ENCODE measurements at regions not wholly inside any gene's neighbourhood (a gene's known extent, or its start where the extent isn't known, plus 50 kb on each side); places are given as distances from the start of the nearest gene placed in this dataset.
A peak's percentile ranks its signal among the peaks of the same experiment; 100 is the strongest.
"Not testable (repeated sequence)": the region's sequence is repeated elsewhere in the genome, so short reads cannot be mapped to it uniquely, and the experiment has no call there.

DNA sequence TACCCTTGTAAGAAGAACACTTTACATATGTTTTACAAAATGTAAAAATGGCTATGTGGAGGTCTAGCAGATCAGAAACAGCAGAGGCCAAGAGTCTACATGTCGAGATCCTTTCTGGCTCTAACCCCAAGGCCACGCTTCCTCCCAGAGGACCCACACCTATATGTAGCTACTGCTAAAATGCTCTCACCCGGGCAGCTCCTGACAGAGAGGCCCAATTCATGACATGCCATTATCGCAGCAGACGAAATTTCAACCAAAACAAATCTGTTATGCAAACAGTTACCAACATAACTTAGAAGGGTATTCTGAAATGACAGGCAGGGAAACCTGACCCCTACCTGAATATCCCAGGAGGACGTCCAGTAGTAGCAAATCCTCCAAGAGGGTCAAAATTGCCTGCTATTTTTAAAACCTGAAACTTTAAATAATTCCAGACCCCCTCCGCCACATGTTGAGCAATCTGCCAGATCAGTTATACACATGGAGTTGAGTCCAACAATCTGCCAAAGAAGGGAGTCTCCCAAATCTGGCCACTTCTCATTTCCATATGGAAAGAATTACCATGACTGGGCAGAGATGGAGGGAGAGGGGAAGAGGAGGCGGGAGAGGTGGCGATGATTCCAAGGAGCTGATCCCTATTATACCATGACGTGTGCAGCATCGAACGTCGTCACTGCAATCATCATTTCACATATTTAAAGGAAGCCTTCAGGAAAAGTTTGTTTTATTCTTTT is 192.9 kb upstream of the TBL1X start:
- no peak for DNase-seq

DNA sequence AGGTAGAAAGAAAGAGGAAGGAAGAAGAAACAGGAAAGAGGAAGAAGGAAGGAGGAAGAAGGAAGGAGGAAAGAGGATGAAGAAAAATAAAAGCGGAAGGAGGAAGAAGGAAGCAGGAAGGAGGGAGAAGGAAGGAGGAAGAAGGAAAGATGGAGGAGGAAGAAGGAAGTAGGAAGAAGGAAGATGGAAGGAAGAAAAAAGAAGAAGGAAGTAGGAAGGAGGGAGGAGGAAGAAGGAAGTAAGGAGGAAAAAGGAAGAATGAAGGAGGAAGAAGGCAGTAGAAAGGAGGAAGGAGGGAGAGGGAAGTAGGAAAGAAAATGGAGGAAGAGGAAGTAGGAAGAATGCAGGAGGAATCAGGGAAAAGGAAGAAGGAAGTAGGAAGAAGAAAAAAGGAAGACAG is 191.1 kb upstream of the TBL1X start:
- no peak for DNase-seq

DNA sequence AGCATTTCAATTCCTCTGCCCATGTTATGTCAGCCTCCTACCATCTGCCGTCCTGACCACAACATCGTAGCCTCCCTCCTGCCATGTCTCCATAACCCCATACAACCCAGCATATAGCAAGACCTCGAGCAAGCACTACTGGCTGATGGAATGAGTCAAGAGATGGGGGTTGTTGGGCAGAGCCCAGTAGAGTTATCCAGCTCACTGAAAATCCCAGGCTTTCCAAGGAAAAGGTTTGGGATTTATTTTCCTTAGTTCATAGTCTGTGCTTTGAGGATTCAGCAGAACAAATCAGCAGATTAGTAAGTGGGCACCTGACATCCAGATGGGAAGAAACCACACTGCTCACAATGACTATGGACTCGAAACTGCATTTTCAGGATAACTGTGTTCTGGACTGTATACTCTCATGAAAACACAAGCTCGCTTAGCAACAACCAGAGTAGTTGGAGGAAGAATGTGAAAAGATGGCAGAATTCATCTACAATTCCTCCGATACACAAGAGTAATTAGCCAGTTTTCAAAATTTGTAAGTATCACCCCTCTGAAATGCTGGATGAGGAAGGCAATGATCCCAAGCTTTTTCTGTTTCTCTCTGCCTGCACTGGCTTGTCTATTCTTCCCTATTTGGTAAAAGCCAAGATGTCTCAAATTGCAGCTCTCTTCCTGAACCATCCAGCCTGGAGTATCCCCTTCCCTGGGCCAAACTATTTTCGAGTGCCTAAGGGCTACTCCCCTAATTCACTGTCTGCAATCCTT is 186.2 kb upstream of the TBL1X start:
- no peak for DNase-seq

DNA sequence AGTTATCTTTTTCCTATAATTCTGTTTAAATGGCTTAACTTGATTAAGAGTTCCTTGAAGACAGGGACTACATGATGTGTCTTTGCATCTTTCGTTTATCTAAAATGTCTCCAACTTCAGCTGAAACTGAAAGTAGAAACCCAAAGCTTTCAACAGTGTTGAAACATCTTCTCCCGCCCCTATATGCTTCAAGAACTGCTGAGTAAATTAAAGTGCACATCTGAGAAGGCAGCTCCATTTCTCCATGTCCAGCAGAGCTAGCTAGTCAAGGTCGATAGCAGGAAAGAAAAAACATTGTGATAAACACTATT is 185.7 kb upstream of the TBL1X start:
- no peak for DNase-seq

DNA sequence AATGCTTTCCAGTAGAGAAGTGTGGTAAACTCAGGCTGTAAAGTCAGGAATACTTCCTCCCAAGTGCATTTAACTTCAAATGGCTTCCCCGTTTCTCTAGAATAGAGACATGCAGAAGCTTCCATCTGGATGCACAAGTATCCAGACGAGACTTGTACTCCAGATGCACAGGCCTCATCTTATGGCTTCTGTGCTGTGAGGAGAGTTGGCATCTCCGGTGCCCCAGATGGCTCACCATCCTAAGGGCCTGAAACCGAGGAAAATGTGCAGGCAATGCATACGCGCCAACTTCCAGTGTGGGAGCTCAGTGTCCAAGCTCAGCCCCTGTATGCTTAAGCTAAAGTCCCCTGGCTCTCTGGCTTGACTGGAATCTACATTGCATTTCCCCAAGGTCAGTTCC is 184.0 kb upstream of the TBL1X start:
- DNase-seq = no peak

DNA sequence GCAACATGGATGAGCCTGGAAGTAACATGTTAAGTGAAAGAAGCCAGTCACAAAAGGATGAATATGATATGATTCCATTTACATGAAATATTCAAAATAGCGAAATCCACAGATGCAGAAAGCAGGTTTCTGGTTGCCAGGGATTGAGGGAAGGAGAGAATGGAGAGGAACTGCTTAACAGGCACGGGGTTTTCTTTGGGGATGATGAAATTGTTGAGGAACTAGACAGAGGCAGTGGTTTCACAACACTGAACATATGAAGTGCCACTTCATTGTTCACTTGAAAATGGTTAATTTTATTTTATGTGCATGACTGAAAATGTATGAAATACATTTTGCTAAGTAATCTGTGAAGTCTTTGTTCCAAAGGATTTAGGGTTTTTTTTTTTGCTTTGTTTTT is 182.5 kb upstream of the TBL1X start:
- no peak for DNase-seq

DNA sequence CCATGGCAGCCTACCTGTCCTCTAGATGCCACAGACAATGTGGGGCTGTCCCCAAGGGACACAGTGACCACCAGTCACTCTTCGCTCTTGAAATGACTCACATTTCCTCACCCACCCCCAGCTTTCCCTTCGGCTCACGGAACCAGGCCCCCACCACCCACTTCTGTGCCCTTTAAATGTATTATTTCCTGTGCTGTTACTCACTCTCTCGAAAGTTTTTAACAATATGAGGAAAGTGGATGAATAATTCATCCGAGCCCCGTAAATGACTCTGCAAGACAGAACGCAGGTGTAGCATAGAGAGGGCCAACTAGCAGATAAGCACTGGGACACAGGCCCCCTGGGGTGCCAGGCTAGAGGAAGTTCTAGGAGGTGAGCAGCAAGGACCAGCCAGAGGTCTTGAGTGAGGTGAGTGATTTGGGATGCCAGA is 179.5 kb upstream of the TBL1X start:
- DNase-seq = peak; percentile 41 to 51

DNA sequence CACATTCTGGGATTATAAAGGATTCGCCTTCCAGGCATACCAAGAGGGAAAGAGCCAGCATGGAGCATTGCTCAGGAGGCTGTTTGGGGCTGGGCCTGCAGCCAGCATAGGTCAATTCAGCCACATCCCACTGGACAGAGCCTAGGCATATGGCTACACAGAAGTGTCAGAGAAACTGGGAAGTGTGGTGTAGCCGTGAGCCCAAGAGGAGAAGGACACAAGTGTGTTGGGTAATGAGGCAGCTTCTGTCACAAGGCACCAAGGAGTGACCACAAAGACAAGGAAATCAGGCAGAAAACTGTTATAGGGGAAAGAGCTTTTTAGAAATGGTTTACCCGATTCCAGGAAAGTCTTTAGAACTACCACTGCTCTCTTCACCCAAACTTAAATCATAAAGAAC is 178.6 kb upstream of the TBL1X start:
- no peak for DNase-seq

DNA sequence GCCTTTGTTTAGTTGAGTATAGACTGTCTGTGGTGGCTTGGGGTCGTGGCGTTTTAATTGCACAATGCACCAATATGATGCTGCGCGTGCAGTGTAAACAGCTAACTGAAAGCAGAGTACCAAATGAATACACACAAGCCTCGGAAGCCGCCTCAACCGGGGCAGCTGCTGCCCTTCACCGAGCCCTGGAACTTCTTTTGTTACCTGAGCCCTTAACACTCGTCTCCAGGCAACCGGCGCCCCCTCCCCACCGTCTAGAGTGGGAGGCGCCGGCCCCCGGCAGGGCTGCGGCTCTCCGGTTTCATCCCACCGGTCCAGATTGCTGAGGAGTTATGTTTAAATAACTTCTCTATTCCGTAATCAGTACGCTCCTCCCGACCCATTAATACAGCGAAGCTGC is 173.2 kb upstream of the TBL1X start:
- DNase-seq = no peak

DNA sequence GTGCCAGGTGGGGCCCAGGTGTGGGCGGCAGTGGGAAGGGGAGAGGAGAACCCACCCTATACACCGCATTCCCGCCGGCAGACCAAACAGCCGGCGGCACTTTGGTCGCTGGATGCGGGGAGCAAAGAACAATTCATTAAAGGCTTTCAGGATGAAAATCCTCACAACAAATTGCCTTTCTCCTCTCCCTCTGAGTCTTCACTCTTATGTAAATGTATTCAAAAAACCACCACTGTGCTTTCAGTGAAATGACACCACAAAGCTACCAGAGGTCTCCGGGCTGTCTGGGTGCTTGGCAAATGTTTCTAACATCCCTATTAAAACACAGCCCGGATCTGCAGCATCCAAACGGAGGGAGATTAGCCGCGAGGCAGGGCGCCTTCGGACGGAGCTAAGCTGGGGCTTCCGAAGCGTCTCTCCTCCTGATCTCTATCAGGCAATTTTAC is 171.8 kb upstream of the TBL1X start:
- DNase-seq = no peak

DNA sequence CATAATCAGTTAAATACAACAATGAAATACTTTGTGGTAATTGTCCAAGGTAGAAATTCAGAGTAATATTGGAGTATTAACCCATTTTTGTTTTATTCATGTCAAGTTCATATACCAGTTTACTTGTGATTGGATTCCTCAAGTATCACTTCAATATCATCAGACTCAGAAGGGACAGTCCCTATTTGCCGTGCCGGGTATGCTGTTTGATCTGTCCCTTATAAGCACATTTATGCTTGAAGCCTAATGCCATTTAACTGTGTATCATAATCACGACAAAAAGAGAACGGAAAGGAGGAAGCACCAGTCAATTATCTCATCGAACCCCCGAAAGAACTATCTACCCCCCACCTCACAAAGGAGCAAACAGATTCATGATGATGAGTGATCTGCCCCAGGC is 171.0 kb upstream of the TBL1X start:
- DNase-seq = no peak

DNA sequence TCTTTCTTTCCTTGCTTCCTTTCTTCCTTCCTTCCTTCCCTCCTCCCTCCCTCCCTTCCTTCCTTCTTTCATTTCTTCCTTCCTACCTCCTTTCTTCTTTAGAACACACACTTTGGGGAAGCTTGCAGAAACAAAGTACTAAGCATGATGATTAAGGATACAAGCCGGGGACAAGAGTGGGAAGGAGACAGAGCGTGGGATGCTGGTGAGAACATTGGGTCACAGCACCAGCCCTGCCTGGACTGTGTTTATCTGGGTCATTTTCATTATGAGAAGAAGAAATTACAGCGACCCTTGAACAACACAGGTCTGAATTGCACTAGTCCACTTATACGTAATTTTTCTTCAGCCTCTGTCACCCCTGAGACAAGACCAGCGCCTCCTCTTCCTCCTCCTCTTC is 169.3 kb upstream of the TBL1X start:
- no peak for DNase-seq

DNA sequence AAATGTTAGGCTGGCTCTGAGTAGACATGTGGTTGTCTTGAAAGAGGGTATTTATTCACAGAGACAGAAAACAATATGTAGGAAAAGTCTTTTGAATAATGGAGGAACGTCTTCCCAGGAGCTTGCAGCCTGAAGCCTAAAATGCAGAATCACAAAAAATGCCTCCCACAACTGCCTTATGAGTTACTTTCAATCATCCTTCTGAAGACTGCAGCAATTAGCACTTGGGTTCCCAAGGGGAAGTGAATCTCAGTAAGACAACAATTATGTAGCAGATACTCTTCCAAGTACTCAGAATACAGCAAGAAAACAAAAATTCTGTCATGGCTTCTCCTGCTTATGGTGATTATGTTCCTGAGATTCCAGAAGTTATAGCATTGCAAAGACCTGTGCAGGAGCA is 166.6 kb upstream of the TBL1X start:
- no peak for DNase-seq

DNA sequence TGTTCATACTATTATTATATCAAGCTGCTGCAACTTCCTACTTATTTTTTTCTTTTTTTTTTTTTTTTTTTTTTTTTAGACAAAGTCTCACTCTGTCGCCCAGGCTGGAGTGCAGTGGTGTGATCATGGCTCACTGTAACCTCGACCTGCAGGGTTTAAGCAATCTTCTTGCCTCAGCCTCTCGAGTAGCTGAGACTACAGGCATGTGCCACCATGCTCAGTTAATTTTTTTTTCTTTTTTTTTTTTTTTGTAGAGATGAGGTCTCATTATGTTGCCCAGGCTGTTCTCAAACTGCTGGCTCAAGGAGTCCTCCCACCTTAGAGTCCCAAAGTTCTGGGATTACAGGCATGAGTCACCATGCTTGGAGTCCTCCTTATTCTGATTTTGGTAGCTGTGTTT is 165.2 kb upstream of the TBL1X start:
- not testable (repeated sequence) for DNase-seq

DNA sequence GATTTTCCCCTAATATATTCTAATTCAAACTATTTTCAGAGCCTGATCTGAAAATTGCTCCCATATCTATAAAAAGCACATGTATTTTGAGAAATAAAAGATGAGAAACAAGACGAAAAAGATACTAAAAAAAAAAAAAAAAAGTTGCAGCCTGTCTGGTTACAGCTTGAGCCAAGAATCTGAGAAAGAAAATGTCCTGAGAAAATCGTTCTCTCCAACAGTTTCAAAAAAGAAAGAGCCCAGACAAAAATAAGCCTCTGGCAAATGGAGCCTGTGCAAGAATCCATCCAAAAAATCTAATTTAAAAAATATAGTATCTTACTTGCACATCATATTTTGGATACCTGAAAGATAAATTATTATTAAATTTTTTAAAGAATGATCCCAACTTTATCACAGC is 163.0 kb upstream of the TBL1X start:
- no peak for DNase-seq

DNA sequence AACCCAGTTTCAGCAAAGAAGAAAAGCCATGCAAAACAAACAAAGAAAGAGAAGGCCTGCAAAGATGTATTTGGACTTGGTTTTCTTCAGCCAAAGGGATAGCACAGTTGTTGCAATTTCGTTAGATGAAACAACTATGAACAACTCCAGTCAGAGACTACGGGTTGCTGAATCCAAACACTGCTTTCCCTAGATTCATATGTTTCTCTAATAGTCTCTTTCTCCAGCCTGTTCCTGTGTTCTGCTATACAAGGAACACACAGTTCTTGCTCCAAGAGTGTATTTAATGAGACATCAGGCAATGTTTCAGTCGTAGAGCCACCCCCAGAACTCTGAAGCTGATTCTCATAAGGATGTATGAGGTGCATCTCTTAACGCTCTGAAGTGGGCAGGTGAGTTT is 162.5 kb upstream of the TBL1X start:
- DNase-seq = no peak

DNA sequence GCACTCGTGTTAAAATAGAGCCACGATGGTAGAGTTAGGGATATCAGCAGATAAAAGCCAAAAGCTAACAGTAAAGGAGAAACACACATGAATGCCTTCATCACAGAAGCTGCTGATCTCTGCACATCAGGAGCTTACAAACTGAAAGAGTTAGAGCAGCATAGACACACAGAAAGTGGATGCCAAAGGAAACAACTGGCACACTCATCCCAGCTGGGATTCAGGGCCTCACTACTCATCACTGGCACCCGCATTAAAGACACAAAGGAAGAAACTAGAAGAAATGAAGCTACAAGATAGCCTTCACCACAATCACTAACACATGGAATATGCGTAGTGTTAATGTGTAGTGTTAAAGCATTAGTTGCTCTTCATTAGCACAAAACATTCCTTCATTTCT is 156.4 kb upstream of the TBL1X start:
- no peak for DNase-seq

DNA sequence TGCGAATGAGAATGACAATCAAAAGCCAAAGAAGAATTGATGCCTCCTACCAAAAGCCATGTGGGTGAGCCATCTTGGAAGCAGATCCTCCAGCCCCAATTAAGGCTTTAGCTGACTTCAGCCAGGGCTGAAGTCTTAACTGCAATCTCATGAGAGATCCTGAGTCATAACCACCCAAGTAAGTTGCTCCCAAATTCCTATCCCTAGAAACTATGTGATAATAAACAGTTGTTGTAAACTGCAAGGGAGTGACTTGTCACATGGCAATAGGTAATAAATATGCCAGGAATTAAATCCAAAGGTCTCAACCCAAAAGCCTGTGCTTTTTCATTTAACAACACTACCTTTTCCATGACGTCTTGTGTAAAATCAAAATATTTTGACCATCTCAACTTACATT is 154.2 kb upstream of the TBL1X start:
- no peak for DNase-seq

DNA sequence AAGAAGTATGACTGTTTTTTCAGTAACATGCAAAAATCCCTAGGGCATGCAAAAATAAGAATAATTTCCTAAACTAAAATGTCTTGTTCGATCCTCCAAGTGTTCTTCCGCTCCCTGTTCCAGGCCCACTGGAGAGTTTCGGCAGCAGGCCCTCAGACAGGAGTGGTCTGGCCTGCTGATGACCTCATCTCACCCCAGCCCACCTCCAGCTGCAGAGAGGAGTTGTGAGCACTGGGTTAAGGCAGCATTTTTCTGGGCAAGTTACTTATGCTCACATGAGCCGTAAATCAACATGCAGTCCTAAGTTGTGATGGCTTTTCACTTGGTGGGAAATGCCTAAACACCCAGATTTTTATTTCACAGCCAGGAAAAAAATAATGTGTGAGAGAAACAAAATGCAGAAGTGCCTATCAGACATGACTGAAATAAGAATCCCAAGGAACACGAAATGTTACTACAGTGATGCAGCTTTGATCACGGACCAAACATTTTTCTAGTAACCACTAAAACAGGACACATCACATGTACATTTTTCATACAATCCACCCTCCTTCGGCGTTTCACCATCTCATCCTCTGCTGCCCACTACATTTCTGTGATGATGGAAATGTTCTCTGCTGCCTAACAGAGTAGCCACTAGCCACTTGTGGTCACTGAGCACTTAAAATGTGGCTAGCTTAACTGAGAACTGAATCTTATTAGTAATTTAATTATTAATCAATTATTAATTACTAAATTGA is 153.3 kb upstream of the TBL1X start:
- no peak for DNase-seq

DNA sequence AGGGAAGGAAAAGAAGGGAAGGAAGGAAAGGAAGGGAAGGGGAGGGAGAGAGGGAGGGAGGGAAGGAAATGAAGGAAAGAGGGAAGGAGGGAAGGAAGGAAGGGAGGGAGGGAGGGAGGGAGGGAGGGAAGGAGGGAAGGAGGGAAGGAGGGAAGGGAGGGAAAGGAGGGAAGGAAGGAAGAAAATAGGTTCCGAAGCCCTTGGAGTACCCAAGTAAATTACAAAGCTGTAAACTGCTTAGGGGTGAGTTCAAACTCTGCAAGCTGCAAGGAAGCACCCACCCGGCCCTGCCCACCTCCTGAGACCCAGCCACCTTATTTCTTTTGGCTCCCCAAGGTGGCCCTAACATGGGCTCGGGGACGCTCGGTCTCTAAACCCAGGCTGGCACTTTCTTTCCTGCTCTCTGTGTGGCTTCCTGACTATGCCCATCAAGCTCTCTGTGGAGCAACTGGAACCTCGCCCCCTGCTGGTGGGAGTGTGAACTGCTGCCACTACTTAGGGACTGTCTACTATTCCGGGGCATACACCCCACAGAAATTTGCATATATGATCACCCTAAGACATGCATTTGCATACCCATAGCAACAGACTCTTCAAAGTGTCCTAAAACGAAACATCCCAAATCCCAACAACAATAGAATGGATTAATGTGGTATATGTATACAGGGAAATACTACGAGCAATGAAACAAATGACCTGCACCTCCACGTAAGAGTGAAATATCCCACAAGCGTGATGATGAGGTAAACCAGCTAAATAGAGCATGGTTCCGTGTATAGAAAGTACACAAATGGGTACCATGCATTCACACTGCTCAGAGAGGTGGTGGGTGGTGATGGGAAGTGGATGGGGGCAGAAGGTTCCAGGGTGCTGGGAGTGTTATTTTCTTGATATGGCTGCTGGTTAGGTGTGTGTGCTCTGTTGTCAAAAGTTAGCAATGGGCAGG is 151.7 kb upstream of the TBL1X start:
- peak; percentile 69 to 80 for DNase-seq

DNA sequence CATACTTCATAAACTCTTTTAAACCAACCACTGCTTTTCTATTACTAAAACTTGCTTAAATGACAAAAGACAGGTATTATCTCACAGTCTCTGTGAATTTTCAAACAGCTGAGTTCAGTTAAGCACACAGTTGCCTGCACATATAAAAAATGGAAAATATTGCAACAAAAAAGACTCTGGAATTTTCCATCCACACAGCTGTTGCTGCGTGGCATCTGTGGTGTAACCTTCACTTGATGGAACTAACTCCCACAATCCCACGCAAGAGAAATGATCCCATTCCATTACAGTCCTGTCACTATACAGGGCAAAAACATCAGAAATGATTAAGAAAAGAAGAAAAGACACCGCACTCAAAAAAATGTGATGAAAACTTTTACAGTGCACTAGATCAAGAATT is 149.8 kb upstream of the TBL1X start:
- no peak for DNase-seq

DNA sequence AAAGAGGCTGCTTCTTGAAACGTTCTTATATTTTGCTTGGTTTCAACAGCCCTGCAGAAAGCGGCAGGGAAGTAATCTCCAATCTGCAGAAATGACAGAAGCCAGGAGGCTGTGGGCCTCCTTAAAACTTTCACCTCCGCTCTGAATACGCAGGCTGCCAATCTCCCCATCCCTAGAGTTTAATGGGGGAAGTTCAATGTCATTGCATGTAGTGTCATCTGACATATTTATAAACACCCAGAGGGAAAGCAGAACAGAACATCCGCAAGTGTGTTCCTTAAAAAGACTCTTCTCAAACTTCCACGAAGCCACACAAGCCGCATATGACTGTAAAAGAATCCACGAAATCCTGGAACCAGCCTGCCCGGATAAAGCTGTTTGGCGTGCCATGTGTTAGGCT is 148.8 kb upstream of the TBL1X start:
- no peak for DNase-seq

DNA sequence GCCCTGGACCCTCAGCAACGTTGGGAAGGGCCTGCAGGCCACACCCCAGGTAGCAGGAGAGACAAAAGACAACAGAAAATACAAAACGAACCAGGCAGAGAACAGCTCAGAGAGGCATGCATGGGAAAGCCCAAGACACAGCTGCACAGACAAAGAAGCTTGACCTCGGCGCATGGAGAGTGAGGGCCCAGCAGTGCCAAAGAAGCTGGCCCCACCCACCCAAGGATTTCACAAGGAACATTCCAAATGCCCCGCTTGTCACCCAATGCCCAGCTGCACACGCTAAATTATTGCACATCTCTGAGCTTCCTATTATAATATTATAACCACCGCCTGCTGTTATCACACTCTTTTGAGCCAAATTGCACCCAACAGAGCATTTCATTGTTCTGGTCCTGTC is 147.7 kb upstream of the TBL1X start:
- DNase-seq = no peak
